Mesenchymal stem cell (in vitro differentiated cells and primary cell): ENCODE measurements at regions not wholly inside any gene's neighbourhood (a gene's known extent, or its start where the extent isn't known, plus 50 kb on each side); places are given as distances from the start of the nearest gene placed in this dataset.
A peak's percentile ranks its signal among the peaks of the same experiment; 100 is the strongest.

Experiments
- DNase-seq: peaks from one replicate; pipeline ENCODE4 v3.0.0-alpha.2; 2013
- H2AFZ ChIP-seq: one replicate; pipeline ENCODE4 v1.6.1; 2013; ENCODE audit warnings: low read depth, mild to moderate bottlenecking, control low read depth, inconsistent platforms, low read length, moderate library complexity
- H2AK5ac ChIP-seq: 2 replicates; pipeline ENCODE4 v1.6.1; 2013; ENCODE audit warnings: low read length, moderate library complexity, mild to moderate bottlenecking, inconsistent platforms; ENCODE audit not compliant: severe bottlenecking
- H2BK120ac ChIP-seq: one replicate; pipeline ENCODE4 v1.6.1; 2013; ENCODE audit warnings: low read depth, mild to moderate bottlenecking, inconsistent platforms, low read length, moderate library complexity
- H2BK12ac ChIP-seq, 2 experiments: one replicate each; pipeline ENCODE4 v1.6.1; 2013; ENCODE audit warnings: inconsistent platforms in 2 of 2, low read length in 2 of 2, mild to moderate bottlenecking in 2 of 2, moderate library complexity in 2 of 2, control low read depth in 1 of 2
- H2BK15ac ChIP-seq: one replicate; pipeline ENCODE4 v1.6.1; 2013; ENCODE audit warnings: mild to moderate bottlenecking, low read depth, inconsistent platforms; ENCODE audit not compliant: poor library complexity, severe bottlenecking
- H2BK5ac ChIP-seq: 2 replicates; pipeline ENCODE4 v1.6.1; 2013; ENCODE audit warnings: low read depth, mild to moderate bottlenecking, low read length, control low read depth, inconsistent platforms; ENCODE audit not compliant: poor library complexity, severe bottlenecking
- H3K14ac ChIP-seq, 2 experiments: one replicate each; pipeline ENCODE4 v1.6.1; 2013; ENCODE audit warnings: inconsistent platforms in 2 of 2, low read length in 2 of 2, control low read depth in 1 of 2, mild to moderate bottlenecking in 1 of 2, moderate library complexity in 1 of 2
- H3K18ac ChIP-seq, 2 experiments: one replicate each; pipeline ENCODE4 v1.6.1; 2013; ENCODE audit warnings: inconsistent platforms in 2 of 2, low read length in 2 of 2, control low read depth in 1 of 2, low read depth in 1 of 2, mild to moderate bottlenecking in 1 of 2
- H3K23ac ChIP-seq, 2 experiments: one replicate each; pipeline ENCODE4 v1.6.1; 2013; ENCODE audit warnings: inconsistent platforms in 2 of 2, low read length in 2 of 2, mild to moderate bottlenecking in 2 of 2, moderate library complexity in 2 of 2, control low read depth in 1 of 2
- H3K27ac ChIP-seq: 2 replicates; pipeline ENCODE4 v1.5.1; 2013; ENCODE audit warnings: mild to moderate bottlenecking, moderate library complexity, low read length, control low read depth, inconsistent platforms; ENCODE audit not compliant: poor library complexity, severe bottlenecking
- H3K27me3 ChIP-seq, 2 experiments: 2 replicates each; pipeline versions ENCODE4 v1.6.1 to v1.7.0; 2013; ENCODE audit warnings: low read length in 2 of 2, mild to moderate bottlenecking in 2 of 2, moderate library complexity in 2 of 2, control low read depth in 1 of 2, inconsistent platforms in 1 of 2; ENCODE audit not compliant: control insufficient read depth in 1 of 2, insufficient read depth in 1 of 2
- H3K36me3 ChIP-seq, 2 experiments: 2 replicates each; pipeline versions ENCODE4 v1.6.1 to v1.7.0; 2013; ENCODE audit warnings: low read length in 2 of 2, control low read depth in 1 of 2, inconsistent platforms in 1 of 2, low read depth in 1 of 2, mild to moderate bottlenecking in 1 of 2; ENCODE audit not compliant: insufficient read depth in 2 of 2, control insufficient read depth in 1 of 2
- H3K4ac ChIP-seq, 2 experiments: one replicate each; pipeline ENCODE4 v1.6.1; 2013; ENCODE audit warnings: inconsistent platforms in 2 of 2, low read length in 2 of 2, mild to moderate bottlenecking in 2 of 2, moderate library complexity in 2 of 2, control low read depth in 1 of 2, low read depth in 1 of 2
- H3K4me1 ChIP-seq: 2 replicates; pipeline ENCODE4 v1.6.1; 2013; ENCODE audit warnings: low read depth, low read length, control low read depth; ENCODE audit not compliant: control insufficient read depth, insufficient read depth
- H3K4me2 ChIP-seq: 2 replicates; pipeline ENCODE4 v1.6.1; 2013; ENCODE audit warnings: low read length, mild to moderate bottlenecking, inconsistent platforms; ENCODE audit not compliant: poor library complexity, severe bottlenecking
- H3K4me3 ChIP-seq, 2 experiments: 2 replicates each; pipeline versions ENCODE4 v1.5.1 to v1.7.0; 2013; ENCODE audit warnings: low read length in 2 of 2, mild to moderate bottlenecking in 2 of 2, control low read depth in 1 of 2, low read depth in 1 of 2; ENCODE audit not compliant: insufficient read depth in 1 of 2
- H3K79me1 ChIP-seq: replicated peaks from 2 replicates; pipeline ENCODE4 v1.6.1; 2013; ENCODE audit warnings: mild to moderate bottlenecking, control low read depth, low read length, inconsistent platforms; ENCODE audit not compliant: poor library complexity, severe bottlenecking
- H3K9ac ChIP-seq: 2 replicates; pipeline ENCODE4 v1.7.0; 2013; ENCODE audit warnings: mild to moderate bottlenecking, low read length, moderate library complexity
- H3K9me3 ChIP-seq: 2 replicates; pipeline ENCODE4 v1.7.0; 2013; ENCODE audit warnings: mild to moderate bottlenecking, low read length; ENCODE audit not compliant: control insufficient read depth
- H4K8ac ChIP-seq: one replicate; pipeline ENCODE4 v1.6.1; 2013; ENCODE audit warnings: inconsistent platforms, mild to moderate bottlenecking, low read length, moderate library complexity
- H4K91ac ChIP-seq: one replicate; pipeline ENCODE4 v1.6.1; 2013; ENCODE audit warnings: mild to moderate bottlenecking, low read length, inconsistent platforms
- WGBS: methylation state at CpG from one replicate; pipeline ENCODE4 v1.1.7; 2013; ENCODE audit warnings: mixed read lengths; 5-methylcytosine and 5-hydroxymethylcytosine counted together

DNA sequence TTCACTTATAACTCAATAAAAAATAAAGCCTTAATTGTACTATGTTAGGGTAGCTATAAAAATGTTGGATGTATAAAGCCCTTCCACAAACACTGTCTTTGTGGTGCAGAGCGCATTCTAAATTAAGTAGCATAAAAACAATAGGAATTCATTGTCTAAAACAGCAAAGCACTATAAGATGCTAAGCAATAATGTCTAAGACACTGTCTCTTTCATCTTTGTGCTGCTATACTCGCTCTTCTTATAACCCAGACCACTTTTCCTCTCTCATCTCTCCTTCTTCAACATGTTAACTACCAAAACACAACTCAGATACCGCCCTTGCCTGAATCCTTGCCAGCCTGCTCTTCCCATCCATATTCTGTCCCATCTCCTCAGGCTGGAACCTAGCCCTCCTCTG lies 170.0 kb downstream of the CENPC start:
- H3K79me1 ChIP-seq = no peaks in the 10 kb centered on the region
- H3K36me3 ChIP-seq = no peaks in the 10 kb centered on the region
- H2BK120ac ChIP-seq = no peak overlapping the region
- no peak overlapping the region for H4K91ac ChIP-seq
- no peak overlapping the region for H3K18ac ChIP-seq
- WGBS = 74% methylated on average over 2 of the region's 3 CpGs
- H2AFZ ChIP-seq = no peak overlapping the region
- H3K9ac ChIP-seq = no peak overlapping the region
- H2BK15ac ChIP-seq = no peak overlapping the region
- H3K4me2 ChIP-seq = no peak overlapping the region
- H3K27me3 ChIP-seq = no peaks in the 10 kb centered on the region
- no peak overlapping the region for H3K4me3 ChIP-seq
- no peak overlapping the region for H3K14ac ChIP-seq
- H2BK12ac ChIP-seq = no peak overlapping the region
- H3K4me1 ChIP-seq = no peaks in the 10 kb centered on the region
- DNase-seq = no peak
- no peak overlapping the region for H2BK5ac ChIP-seq
- no peak overlapping the region for H3K23ac ChIP-seq
- no peak overlapping the region for H3K4ac ChIP-seq
- no peak overlapping the region for H4K8ac ChIP-seq
- no peak overlapping the region for H3K27ac ChIP-seq
- no peaks in the 10 kb centered on the region for H3K9me3 ChIP-seq
- no peak overlapping the region for H2AK5ac ChIP-seq

DNA sequence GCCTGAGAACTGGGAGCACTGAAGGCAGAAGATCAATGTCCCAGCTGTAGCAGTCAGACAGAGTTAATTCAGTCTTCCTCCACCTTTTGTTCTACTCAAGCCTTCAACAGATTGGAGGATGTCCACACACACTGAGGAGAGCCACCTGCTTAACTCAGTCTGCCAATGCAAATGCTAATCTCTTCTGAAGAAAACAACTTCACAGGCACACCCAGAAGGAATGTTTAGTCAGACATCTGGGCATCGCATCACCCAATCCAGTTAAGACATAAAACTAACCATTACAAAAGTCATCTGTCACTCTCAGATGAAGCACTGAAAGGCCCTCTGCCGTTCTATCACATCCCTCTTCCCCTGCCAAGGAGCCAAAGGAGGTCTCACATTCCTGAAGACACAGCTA lies 173.7 kb downstream of the CENPC start:
- H3K18ac ChIP-seq = no peak overlapping the region
- H4K8ac ChIP-seq = no peak overlapping the region
- no peak overlapping the region for H2BK15ac ChIP-seq
- no peak for DNase-seq
- 74% methylated on average over 2 of the region's 2 CpGs for WGBS
- no peak overlapping the region for H3K4me3 ChIP-seq
- H3K27me3 ChIP-seq = no peaks in the 10 kb centered on the region
- H3K9me3 ChIP-seq = no peaks in the 10 kb centered on the region
- no peaks in the 10 kb centered on the region for H3K79me1 ChIP-seq
- H3K27ac ChIP-seq = no peak overlapping the region
- no peak overlapping the region for H4K91ac ChIP-seq
- no peaks in the 10 kb centered on the region for H3K4me1 ChIP-seq
- H2AFZ ChIP-seq = no peak overlapping the region
- no peak overlapping the region for H3K4me2 ChIP-seq
- H3K23ac ChIP-seq = no peak overlapping the region
- H2BK12ac ChIP-seq = no peak overlapping the region
- no peak overlapping the region for H3K4ac ChIP-seq
- H3K36me3 ChIP-seq = no peaks in the 10 kb centered on the region
- no peak overlapping the region for H2BK5ac ChIP-seq
- H2AK5ac ChIP-seq = no peak overlapping the region
- H2BK120ac ChIP-seq = no peak overlapping the region
- H3K14ac ChIP-seq = no peak overlapping the region
- no peak overlapping the region for H3K9ac ChIP-seq

DNA sequence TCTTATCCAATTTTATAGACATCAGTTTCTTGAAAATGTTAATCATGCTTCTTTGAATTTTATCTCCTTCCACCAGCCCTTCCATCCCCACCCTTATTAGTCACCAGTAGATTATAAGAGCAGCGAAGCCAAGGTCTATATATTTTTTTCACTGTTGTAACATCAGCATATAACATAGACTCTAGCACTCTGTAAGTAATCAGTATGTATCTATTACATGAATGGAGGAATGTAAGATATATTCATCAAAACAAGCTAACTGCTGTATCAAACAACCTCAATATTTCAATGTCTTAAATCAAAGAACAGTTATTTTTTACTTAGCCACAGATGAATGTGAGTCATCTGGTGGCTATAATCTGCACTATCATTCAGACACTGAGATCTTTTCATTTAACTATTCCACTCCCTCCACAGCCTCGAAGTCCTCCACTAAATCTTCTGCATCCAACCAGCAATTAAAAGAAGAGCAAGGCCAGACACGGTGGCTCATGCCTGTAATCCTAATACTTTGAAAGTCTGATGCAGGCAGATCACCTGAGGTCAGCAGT lies 178.9 kb downstream of the CENPC start:
- no peak overlapping the region for H3K18ac ChIP-seq
- no peak overlapping the region for H2AFZ ChIP-seq
- peaks cover 5% of the 10 kb centered on the region for H3K9me3 ChIP-seq
- H3K36me3 ChIP-seq = no peaks in the 10 kb centered on the region
- no peak overlapping the region for H2BK5ac ChIP-seq
- H3K4me1 ChIP-seq = no peaks in the 10 kb centered on the region
- no peak overlapping the region for H2AK5ac ChIP-seq
- H3K4me2 ChIP-seq = no peak overlapping the region
- H2BK15ac ChIP-seq = no peak overlapping the region
- no peak overlapping the region for H3K14ac ChIP-seq
- H3K27me3 ChIP-seq = no peaks in the 10 kb centered on the region
- no peak overlapping the region for H3K27ac ChIP-seq
- no peak overlapping the region for H4K8ac ChIP-seq
- H3K4ac ChIP-seq = no peak overlapping the region
- H3K79me1 ChIP-seq = no peaks in the 10 kb centered on the region
- no peak overlapping the region for H4K91ac ChIP-seq
- no peak overlapping the region for H3K9ac ChIP-seq
- DNase-seq = peak; percentile 41
- H3K23ac ChIP-seq = no peak overlapping the region
- H2BK120ac ChIP-seq = no peak overlapping the region
- 61% methylated on average over 2 of the region's 3 CpGs for WGBS
- no peak overlapping the region for H2BK12ac ChIP-seq
- no peak overlapping the region for H3K4me3 ChIP-seq

DNA sequence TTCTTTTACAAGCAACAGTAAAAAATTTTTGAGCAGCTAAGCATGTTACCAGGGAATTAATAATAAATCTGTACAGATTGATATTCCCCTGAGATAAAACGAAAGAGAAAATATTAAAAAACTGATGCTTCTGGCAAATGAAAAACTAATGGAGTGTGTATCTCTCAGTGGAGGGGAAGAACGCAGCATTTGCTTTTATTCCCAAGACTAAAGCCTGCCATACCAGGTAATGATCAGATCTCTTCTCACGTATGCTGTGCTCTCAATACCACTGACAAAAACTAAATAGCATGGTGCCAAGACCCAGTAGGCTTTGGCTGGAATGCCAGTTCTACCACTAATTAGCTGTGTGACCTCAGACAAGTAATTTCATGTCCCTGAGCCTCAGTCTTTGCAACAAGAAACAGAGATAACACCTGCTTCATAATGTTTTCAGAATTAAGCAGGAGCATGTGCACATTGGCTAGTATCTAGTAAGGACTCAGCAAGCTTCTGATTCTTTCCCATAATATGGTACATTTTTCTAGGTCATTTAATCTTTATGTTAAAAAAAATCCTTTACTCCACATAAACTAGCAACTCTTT lies 179.6 kb downstream of the CENPC start:
- no peak overlapping the region for H3K9ac ChIP-seq

More for the DNA sequence above, 179.6 kb downstream of the CENPC start:
- Histone ChIP-seq H2BK5ac (no peak overlapping the region), H2BK12ac (no peak overlapping the region), H3K23ac (no peak overlapping the region), H3K4me2 (no peak overlapping the region), H2BK120ac (no peak overlapping the region), H3K18ac (no peak overlapping the region), H3K4ac (no peak overlapping the region), H4K91ac (no peak overlapping the region), H3K9me3 (peaks cover 5% of the 10 kb centered on the region), H4K8ac (no peak overlapping the region), H3K4me3 (no peak overlapping the region), H3K14ac (peak overlapping the region in 1 of 2 experiments; percentile 23), H2BK15ac (no peak overlapping the region), H2AFZ (no peak overlapping the region), H3K79me1 (no peaks in the 10 kb centered on the region), H3K27ac (no peak overlapping the region), H3K4me1 (no peaks in the 10 kb centered on the region), H3K36me3 (no peaks in the 10 kb centered on the region), H3K27me3 (no peaks in the 10 kb centered on the region), H2AK5ac (no peak overlapping the region)
- 82% methylated on average over 3 of the region's 3 CpGs for WGBS
- DNase-seq = no peak
